HG03354 (cell line): ENCODE measurements at regions not wholly inside any gene's neighbourhood (a gene's known extent, or its start where the extent isn't known, plus 50 kb on each side); places are given as distances from the start of the nearest gene placed in this dataset.

Experiments used
- ATAC-seq: cut with Tn5 transposase; IDR thresholded peaks from one replicate; pipeline ENCODE4 v1.9.1; 2021; ENCODE audit warnings: mild to moderate bottlenecking; ENCODE audit not compliant: unreplicated experiment, poor library complexity, severe bottlenecking

DNA sequence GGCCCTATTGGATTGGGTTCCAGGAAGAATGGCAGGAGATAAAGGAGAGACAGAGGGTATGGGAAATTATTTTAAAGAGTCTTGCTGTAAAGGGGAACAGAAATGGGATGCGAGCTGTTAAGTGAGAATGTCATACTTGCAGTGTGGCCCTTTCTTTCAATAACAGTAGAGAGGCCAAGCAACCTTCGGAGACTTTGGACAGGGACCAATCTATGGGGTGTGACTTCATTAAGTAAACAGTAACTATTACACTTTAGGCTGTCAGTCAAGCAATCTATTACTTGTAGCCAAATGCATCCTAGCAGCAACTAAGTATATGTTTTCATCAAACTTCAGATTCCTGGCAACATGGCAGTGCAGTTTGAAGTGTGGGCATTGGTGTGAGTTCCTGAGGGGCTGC is 376.2 kb upstream of the LARGE1 start:
- ATAC-seq, result no peak

DNA sequence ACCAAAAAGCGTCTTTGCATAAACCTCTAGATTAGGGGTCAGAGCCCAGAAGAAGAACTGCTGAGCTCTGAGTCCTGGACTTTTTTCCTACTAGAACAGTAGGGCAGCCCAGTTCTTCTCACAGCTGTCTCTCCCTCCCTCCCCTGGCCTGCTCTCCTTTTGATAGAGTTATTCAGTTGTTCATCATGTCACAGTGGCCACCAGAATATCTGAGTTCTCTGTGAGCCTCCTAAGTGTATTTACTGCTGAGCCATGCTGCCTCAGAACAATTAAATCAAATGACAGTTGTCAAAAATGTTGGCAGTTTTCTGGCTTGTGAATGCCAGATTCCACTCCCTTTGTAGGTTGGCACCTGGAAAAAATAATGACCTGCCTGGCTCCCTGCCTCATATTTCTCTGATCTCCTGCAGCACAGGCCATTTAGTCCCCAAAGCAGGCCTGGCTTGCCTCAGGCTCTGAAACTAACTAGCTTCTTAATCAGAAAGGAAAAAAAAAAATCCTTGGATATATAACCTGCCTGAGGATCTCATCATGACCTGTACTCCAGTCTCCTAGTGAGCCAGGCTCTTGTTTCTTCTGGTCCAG is 377.4 kb upstream of the LARGE1 start:
- ATAC-seq, result no peak

DNA sequence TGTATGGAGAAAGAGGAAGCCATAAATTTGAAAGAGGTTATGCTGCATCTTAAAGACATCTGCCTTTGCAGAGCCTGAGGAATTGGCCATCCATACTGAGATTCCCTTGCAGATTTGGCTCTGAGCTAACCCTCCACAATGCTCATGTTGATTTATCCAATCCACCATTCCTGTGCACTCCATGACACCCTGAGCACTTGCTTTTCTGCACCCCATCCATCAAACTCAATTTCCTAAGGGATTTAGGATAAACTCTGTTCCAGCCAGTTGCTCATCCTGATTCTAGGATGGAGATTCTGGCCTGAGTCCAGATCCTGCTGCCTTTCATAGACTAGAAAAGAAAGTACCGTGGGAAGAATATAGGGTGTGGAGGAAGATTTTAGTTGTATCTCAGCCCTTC is 379.2 kb upstream of the LARGE1 start:
- ATAC-seq, result no peak

DNA sequence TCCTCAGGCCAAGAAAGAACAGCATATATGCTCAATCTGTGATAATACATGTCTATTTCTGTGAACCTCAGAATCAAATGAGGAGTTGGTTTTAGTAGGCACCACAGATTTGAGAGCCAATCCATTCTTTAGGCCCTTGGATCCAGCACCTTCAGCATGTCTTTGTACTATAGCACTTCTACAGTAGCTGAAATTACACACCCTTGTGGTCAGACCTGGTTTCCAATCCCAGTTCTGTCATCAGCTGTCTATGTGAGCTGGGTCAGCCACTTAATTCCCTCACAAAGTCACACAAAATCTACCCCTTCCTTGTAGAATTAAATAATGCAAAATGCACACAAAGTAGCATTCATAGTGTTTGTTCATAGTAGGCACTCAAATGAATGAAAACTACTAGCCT is 381.3 kb upstream of the LARGE1 start:
- ATAC-seq, result no peak

DNA sequence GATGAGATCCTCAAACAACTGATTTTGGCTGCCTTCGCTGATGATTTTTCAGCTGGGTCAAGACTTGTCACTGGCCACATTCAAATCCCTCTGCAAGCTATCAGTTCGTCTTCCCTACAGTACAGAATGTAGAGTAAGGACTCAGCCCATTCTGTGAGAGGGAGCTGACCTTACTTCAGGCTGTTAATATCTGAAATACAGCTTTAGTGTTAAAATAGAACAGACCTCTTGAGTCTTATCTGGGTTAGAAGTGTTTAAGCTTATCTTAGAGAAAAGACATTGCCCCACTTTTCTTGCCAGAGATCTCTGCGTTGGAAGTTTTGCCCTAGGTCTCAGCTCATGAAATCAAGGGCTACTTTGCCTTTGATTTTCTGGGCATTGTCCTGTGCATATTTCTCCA is 383.4 kb upstream of the LARGE1 start:
- ATAC-seq, result no peak

DNA sequence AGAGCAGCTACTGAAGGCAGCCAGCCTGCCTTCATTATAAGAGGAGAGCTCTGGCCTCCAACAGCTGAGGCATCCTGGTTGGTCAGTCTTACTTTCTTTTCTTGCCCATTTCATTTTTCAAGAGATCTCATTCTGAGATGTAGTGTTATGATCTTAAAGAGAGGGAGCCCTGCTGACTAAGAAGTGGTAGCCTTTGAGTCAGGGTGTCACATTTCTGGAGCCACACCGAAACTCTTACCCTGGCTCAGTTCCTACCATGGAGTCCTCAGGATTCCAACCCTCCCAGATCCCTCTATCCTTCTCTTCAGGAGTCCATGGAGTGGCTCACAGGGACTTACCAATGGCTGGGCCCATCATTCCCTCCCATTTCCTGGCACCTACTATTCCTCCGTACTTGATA is 386.1 kb upstream of the LARGE1 start:
- ATAC-seq, result no peak

DNA sequence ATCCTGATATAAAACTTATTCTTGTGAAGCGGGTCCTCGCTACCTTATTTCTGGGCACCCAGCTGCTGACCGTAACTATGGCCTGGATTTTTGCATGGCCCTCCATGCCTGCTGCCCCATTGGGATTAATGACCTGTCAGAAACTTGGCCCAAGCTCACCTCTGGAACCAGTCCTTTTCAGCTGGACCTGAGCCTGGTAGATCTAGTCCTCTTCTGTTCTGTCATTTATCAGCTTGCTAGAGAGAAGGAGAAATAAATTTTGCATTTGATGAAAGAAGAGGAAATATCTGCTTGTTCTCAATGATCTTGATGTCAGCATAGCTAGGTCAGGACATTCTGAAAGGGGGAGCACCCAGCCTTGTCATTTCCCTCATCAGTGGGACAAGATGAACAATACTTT is 387.8 kb upstream of the LARGE1 start:
- ATAC-seq, result no peak

DNA sequence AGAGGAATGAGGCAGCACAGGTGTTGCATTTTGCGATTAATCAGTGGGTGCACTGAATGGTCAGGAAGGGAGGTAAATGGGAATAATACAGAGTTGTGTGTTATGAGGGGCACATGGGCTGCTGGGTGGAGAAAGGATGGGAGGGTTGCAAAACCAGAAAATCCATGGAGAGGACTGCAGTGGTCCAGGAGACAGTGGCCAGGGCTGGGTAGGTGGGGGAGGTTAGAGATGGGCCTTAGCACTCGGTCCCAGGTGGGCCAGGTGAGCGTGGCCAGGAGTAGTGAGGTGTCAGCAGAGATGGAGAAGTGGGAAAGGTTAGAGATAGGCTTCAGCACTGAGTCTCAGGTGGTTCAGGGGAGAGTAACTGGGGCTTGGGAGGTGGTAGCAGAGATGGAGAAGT is 399.1 kb upstream of the LARGE1 start:
- no peak for ATAC-seq

DNA sequence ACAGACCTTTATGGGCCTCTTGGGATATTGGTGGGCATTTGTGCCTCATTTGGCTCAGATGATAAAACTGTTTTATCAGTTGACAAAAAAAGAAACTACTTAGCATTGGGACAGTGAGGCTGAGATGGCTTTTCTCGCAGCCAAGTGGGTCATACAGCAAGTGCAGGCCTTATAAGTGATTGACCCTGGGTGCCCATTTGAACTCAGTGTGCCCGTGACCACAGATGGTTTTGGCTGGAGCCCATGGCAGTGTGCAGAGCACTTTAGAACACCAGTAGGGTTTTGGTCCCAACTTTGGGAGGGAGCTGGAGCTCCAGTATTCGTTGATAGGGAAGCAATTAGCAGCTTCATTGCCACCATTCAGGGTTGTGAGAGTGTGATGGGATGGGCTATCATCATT is 404.5 kb upstream of the LARGE1 start:
- ATAC-seq, result no peak

DNA sequence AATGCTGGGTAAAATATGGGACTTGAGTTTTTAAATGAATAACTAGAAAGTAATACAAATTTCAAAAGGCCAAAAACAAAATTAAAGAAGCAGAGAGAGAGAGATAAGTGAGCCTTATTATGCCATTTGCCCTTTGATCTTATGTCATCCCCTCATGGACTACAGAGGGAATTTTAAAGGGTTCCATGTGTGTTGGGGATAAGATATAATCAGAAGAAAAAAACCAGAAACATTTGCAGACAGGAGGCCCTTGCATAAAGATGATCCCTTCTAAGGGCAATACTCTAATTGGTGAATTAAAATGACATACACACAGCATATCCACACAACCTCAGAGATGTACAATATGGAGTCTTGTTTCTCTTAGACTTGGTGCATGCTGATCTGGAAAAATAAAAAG is 406.6 kb upstream of the LARGE1 start:
- ATAC-seq, result no peak

DNA sequence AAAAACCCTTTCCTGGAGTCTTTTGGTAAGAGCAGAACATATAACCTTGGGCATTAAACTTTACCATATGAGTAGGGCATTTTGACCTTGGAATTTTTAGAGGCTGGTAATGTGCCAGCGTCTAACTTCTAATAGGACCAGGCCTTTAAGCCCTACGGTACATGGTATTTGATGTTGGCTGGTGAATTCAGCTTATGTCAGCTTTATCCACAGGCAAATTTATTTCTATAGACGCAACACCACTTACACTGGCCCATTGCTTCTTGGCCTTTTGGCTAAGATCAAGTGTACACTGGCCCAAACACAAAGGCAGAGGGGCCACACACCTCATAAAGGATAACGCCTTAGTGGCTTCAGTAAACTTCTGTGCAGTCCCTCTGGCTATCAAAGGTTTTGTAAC is 410.2 kb upstream of the LARGE1 start:
- ATAC-seq, result no peak

DNA sequence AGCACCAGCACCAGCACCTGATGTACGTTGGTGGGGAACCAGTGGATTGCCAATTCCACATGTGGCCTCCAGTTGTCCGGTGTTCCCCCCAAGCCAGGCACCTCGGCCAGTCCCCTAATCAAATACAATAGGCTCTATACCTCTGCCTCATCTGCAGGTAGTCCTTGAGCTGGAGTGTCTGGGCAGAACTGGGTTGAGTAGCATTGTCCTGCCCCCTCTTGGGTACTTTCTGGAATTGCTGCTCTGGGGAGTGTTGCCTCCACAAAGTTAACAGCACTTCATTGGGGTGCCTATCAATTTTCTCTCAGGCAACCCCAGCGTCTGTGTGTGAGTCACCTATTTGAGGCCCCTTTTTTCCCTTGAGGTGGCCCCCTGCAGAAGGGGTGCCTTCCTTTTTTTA is 413.0 kb upstream of the LARGE1 start:
- ATAC-seq, result no peak

DNA sequence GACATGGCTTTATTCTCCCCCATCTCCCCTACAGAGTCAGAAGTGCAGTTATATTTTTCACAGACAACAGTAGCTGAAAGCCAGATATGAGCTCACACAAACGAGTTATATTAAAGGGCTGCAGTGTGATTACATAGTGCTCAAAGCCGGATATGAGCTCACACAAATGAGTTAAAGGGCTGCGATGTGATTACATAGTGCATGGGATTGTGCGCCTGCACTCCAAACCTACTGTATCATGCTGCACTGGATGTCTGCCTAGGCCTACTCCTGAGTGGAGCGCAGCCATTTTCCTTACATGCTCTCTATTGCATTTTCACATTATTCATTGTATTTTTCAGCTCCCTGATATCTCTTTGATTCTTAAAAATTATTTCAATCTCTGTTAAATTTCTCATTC is 414.6 kb upstream of the LARGE1 start:
- ATAC-seq, result no peak

DNA sequence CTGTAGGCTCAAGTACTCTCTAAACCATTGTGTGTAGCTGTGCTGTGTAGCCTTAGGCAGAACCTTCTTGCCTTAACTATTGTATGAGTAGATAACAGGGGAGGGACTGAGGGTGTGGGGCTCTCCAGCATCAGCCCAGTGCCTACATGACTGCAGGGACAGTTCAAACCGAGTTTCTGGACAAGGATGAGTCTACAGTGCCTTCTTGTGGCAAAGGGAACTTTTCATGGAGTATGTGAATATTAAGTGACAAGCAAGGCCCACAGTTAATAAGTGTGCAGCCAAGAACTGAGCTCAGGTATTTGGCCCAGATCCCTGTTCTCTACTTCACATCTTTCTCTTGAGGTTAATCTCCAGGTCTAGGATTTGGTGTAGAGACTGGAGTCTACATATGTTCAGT is 424.4 kb upstream of the LARGE1 start:
- ATAC-seq, result no peak

DNA sequence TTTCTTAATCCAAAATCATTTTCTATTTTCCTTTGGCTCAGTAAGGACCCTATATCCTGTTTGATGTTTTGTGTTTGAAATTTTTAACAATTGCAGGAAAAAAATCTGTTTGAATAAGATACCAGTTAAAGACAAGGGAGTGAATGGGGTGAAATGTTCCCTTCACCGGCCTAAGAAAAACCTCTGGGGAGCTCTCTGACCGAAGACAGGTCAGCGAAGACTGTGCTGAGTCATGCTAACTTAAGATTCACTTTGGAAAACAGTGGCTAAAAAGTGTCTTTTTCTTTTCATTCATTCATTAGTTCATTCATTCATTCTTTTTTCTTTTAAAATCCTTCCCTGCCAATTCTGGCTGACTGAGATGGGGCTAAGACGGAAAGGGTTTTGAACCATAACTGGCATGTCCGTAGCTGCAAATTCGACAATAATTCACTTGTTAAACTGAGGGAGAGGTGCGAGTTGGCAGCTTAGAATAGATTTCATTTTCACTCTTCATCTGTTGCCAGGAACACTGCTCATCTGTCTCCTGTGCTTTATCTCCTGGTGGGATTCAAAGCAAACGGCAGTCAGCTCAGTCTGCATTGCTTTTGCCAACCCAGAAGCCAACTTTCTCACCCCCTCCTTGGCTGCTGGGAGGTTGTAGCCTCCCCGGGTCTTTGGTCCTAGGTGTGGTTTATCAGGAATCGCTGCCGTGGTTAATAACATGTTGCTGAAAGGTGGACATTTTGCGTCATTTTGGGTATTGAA is 434.0 kb upstream of the LARGE1 start:
- no peak for ATAC-seq

DNA sequence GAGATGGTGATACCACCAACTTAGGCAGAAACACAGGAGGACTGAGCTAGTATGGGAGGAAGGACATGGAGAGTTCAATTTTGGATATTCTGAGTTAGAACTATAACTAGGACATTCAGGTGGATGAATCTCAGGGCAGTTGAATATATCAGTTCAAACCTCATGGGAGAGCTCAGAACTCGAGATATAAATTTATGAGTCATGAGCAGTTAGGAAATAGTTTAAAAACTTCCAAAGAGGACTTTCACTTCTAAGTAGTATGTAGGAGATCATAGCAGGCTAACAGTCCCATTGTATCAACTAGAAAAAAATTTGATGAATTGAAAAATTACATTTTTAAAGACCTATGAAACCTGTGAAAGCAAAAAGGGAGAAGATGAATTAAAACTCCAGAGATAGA is 436.2 kb upstream of the LARGE1 start:
- ATAC-seq, result no peak

DNA sequence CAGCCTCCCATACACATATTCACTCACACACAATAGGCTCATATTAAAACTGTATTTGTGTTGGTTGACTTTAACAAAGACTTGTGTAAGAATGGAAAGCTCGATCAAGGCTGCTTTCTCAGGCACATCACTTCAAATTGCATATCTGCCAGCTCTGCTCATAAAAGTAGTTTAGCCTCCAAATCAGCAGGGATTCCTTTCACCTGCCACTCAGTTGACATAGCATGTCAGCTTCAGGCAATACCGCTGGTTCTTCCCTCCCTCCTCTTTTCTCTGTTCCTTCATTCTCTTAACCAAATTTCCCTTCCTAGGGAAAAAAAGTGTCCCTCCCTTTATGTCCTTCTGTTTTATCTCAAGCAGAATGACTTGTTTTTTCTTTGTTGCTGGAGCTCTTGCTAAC is 450.4 kb upstream of the LARGE1 start:
- ATAC-seq, result no peak

DNA sequence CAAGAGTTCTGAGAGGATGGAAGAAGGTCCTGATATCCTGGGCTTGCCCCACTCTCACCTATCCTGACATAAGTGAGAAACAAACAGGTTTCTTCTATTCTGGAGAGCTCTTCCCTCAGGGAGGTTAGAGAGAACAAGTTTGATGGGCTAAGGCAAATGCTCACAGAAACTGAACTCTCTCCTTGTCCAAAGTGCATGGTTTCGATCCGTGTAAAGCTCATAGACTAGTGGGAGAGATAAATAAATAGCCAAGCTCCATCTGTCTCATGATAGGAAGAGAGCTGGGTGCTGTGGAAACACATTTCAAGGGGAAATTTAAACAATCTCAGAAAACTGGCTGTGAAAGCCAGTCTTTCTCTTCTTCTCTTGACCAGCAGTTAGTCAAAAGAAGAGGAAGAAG is 459.5 kb upstream of the LARGE1 start:
- ATAC-seq, result no peak

DNA sequence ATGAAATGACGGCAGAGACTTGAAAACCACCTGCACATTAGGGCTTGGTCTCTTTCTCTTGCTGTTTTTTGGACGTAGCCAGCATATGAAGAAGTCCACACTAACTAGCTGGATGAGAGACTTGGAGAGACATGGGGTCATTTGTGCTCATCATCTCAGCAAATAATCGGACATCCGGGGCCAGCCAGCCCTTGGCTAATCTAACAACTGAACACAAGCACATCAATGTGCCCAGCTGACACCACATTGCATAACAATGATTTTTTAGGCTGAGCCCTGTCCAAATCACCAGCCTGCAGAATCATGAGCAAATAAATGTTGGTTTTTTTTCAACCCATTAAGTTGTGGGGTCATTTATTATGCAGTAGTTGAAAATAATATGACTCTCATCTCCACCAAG is 460.3 kb upstream of the LARGE1 start:
- ATAC-seq, result no peak

DNA sequence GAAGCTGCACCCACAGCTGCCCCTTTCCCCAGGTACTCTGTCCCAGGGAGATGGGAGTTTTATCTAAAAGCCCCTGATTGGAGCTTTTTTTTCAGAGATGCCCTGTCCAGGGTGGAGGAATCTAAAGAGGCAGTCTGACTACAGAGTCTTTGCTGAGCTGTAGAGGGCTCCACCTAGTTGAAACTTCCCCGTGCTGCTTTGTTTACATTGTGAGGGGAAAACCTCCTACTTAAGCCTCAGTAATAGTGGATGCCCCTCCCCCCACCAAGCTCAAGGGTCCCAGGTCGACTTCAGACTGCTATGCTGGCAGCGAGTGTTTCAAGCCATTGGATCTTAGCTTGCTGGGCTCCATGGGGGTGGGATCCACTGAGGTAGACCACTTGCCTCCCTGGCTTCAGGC is 470.1 kb upstream of the LARGE1 start:
- no peak for ATAC-seq

DNA sequence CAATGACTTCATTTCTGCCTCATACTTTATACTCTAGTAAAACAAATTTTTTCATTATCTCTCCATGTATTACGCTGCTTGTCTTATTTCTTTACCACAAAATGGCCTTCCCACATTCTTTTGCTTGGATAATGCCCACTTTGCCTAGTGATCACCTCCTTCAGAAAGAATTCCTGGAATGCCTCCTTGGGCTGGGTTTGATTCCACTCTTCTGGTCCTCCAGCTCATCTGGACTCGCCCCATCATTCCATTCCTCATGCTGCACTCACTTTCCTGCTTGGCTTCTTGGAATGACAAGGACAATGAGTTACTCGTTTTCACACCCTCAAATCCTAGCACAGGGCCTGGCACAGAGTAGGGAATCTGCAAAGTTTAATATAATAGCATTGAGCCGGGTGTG is 475.1 kb upstream of the LARGE1 start:
- ATAC-seq, result no peak

DNA sequence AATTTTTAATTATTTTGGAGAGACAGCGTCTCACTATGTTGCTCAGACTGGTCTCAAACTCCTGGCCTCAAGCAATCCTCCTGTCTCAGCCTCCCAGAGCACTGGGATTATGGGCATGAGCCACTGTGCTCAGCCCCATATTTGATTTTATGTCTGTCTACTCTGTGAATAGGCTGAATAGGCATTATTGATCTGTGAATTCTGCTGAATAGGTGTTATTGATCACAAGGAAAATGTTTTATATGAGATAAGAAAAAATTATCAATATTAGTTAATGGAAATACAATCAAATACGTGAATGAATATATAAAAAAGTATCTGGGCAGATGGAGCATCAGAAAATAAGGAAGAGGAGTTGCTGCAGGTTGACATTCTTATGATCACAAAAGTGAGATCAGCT is 483.4 kb upstream of the LARGE1 start:
- ATAC-seq, result no peak
